ENCODE measurements at regions not wholly inside any gene's neighbourhood (a gene's known extent, or its start where the extent isn't known, plus 50 kb on each side); places are given as distances from the start of the nearest gene placed in this dataset.

DNA sequence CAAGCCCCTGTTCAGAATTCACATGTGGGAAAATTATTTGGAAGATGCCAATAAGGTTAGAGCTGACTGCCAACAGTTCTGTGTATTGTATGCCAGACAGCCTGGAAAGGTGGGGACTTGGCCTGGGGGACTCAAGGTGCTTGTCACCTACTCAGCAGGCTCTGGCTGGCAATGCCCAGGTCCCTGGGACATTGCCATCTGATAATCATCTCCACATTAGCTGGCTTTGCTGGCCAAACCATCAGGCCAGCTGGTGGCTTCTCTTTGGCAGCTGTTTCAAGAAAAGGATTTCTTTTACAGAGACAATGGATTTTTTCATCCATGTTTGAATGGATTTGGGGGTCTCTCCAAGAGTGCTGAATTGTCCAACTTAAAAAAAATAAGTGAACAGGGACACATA lies 165.2 kb downstream of the BRMS1L start:
- TF ChIP-seq, protein P1, sequence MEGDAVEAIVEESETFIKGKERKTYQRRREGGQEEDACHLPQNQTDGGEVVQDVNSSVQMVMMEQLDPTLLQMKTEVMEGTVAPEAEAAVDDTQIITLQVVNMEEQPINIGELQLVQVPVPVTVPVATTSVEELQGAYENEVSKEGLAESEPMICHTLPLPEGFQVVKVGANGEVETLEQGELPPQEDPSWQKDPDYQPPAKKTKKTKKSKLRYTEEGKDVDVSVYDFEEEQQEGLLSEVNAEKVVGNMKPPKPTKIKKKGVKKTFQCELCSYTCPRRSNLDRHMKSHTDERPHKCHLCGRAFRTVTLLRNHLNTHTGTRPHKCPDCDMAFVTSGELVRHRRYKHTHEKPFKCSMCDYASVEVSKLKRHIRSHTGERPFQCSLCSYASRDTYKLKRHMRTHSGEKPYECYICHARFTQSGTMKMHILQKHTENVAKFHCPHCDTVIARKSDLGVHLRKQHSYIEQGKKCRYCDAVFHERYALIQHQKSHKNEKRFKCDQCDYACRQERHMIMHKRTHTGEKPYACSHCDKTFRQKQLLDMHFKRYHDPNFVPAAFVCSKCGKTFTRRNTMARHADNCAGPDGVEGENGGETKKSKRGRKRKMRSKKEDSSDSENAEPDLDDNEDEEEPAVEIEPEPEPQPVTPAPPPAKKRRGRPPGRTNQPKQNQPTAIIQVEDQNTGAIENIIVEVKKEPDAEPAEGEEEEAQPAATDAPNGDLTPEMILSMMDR (IDR thresholded peaks at IDR 0.05; ENCODE audit: low read depth, low read length), result no peak
- TF ChIP-seq EZH2phosphoT487 (IDR thresholded peaks at IDR 0.05; ENCODE audit: low read depth), result no peak

Data from OCI-LY3 (cell line).